ENCODE measurements at regions not wholly inside any gene's neighbourhood (a gene's known extent, or its start where the extent isn't known, plus 50 kb on each side); places are given as distances from the start of the nearest gene placed in this dataset.
"Not testable (repeated sequence)": the region's sequence is repeated elsewhere in the genome, so short reads cannot be mapped to it uniquely, and the experiment has no call there.

GRCh38 chrX:104513162-104513561, 52.8 kb upstream of the IL1RAPL2 start:
- DNase-seq (ENCODE audit: low read depth in 2 of 2) = no peak

- no peak for DNase-seq (ENCODE audit: low read depth in 2 of 2)
Measured at GRCh38 chrX:104510801-104511200, 55.2 kb upstream of the IL1RAPL2 start.

- no peak for DNase-seq (ENCODE audit: low read depth in 2 of 2)
Measured at GRCh38 chrX:104502460-104502859, 63.5 kb upstream of the IL1RAPL2 start.

GRCh38 chrX:104488811-104489210, 77.2 kb upstream of the IL1RAPL2 start:
- no peak for DNase-seq (ENCODE audit: low read depth in 2 of 2)

GRCh38 chrX:104486691-104487090, 79.3 kb upstream of the IL1RAPL2 start:
- no peak for DNase-seq (ENCODE audit: low read depth in 2 of 2)

GRCh38 chrX:104482757-104483156, 83.2 kb upstream of the IL1RAPL2 start:
- peak; percentile 1 to 5 for DNase-seq (ENCODE audit: low read depth in 2 of 2)

GRCh38 chrX:104469771-104470170, 96.2 kb upstream of the IL1RAPL2 start:
- no peak for DNase-seq (ENCODE audit: low read depth in 2 of 2)

GRCh38 chrX:104459796-104460195, 106.2 kb upstream of the IL1RAPL2 start:
- DNase-seq (ENCODE audit: low read depth in 2 of 2) = no peak

GRCh38 chrX:104457130-104457529, 108.9 kb upstream of the IL1RAPL2 start:
- not testable (repeated sequence) for DNase-seq (ENCODE audit: low read depth in 2 of 2)

GRCh38 chrX:104450316-104450715, 115.7 kb upstream of the IL1RAPL2 start:
- no peak for DNase-seq (ENCODE audit: low read depth in 2 of 2)

GRCh38 chrX:104445591-104445990, 120.4 kb upstream of the IL1RAPL2 start:
- DNase-seq (ENCODE audit: low read depth in 2 of 2) = no peak

- DNase-seq (ENCODE audit: low read depth in 2 of 2) = no peak
Measured at GRCh38 chrX:104435249-104435648, 130.8 kb upstream of the IL1RAPL2 start.

- DNase-seq (ENCODE audit: low read depth in 2 of 2) = peak in 1 of 2 donors; percentile 51
Measured at GRCh38 chrX:104432321-104432720, 133.7 kb upstream of the IL1RAPL2 start.

GRCh38 chrX:104430742-104431119, 135.3 kb upstream of the IL1RAPL2 start:
- peak in 1 of 2 donors; percentile 4 for DNase-seq (ENCODE audit: low read depth in 2 of 2)

GRCh38 chrX:104430072-104430741, 135.8 kb upstream of the IL1RAPL2 start:
- no peak for DNase-seq (ENCODE audit: low read depth in 2 of 2)

- DNase-seq (ENCODE audit: low read depth in 2 of 2) = peak in 1 of 2 donors; percentile 19
Measured at GRCh38 chrX:104428231-104428630, 137.8 kb upstream of the IL1RAPL2 start.

GRCh38 chrX:104427693-104428092, 138.3 kb upstream of the IL1RAPL2 start:
- no peak for DNase-seq (ENCODE audit: low read depth in 2 of 2)

- DNase-seq (ENCODE audit: low read depth in 2 of 2) = no peak
Measured at GRCh38 chrX:104427073-104427472, 138.9 kb upstream of the IL1RAPL2 start.

- no peak for DNase-seq (ENCODE audit: low read depth in 2 of 2)
Measured at GRCh38 chrX:104420907-104421306, 145.1 kb upstream of the IL1RAPL2 start.

- no peak for DNase-seq (ENCODE audit: low read depth in 2 of 2)
Measured at GRCh38 chrX:104419926-104420325, 146.1 kb upstream of the IL1RAPL2 start.

- no peak for DNase-seq (ENCODE audit: low read depth in 2 of 2)
Measured at GRCh38 chrX:104419211-104419610, 146.8 kb upstream of the IL1RAPL2 start.

- DNase-seq (ENCODE audit: low read depth in 2 of 2) = no peak
Measured at GRCh38 chrX:104411800-104412199, 154.2 kb upstream of the IL1RAPL2 start.

GRCh38 chrX:104400387-104400786, 145.7 kb upstream of the ESX1 start:
- DNase-seq (ENCODE audit: low read depth in 2 of 2) = no peak

- DNase-seq (ENCODE audit: low read depth in 2 of 2) = no peak
Measured at GRCh38 chrX:104392350-104392749, 137.6 kb upstream of the ESX1 start.

Data from lung microvascular endothelial cell (primary cell).